Activated T-cell treated with anti-CD3 and anti-CD28 coated beads for 48 hours (primary cell): ENCODE measurements at regions not wholly inside any gene's neighbourhood (a gene's known extent, or its start where the extent isn't known, plus 50 kb on each side); places are given as distances from the start of the nearest gene placed in this dataset.
"Not testable (repeated sequence)": the region's sequence is repeated elsewhere in the genome, so short reads cannot be mapped to it uniquely, and the experiment has no call there.

ENCODE experiments used
- DNase-seq: peaks from one replicate; pipeline ENCODE4 v3.0.0-alpha.2; 2020; ENCODE audit warnings: low read depth

DNA sequence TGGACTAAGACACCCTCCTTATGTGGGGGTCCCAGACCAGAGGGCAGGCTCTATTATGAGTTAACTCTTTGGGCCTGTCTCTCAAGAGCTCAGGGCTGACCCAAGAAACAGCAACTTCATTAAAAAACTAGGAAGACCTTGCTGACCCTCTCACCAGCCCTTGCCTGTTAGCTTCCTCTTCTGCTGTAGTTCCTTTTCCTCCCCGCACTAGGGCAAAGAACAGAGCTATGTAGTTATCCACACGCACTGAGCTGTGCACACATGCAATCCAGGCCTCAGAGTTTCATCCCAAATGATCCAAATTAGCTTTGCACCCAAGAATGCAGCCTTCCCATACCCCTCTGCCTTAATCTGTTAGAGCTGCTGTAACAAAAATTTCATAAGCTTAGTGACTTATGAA, 539.6 kb upstream of the CADM1 start:
- no peak for DNase-seq

DNA sequence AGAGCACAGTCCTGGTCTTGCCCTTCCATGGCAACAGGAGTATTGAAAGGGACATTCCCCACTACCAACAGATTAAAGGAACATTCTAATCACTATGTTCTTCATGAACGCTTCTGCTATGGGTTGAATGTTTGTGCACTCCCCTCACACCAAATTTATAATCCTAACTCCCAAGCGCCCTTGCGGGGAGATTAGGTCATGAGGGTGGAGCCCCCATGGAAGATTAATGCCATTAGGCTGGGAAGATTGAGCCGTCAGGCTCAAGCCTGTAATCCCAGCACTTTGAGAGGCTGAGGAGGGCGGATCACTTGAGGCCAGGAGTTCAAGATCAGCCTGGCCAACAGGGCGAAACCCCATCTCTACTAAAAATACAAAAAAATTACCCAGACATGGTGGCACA, 538.8 kb upstream of the CADM1 start:
- not testable (repeated sequence) for DNase-seq

DNA sequence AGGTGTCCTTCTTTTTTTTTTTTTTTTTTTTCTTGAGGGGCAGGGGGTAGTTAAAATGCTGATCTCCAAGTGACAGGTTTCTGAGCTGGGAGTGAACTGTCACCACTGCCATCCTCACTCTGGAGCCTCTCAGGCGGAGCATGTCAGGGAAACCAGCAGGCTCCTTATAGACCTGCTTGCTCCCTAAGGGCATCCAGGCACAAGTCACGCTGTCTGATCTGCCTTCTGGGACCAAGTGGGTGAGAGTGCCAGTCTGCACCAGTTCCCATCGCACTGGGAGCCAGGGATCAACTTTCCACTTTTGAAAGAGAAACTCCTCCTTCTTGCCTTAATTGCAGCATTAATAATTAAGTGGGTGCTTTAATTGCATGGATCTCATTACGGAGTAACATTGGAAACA, 537.9 kb upstream of the CADM1 start:
- no peak for DNase-seq

DNA sequence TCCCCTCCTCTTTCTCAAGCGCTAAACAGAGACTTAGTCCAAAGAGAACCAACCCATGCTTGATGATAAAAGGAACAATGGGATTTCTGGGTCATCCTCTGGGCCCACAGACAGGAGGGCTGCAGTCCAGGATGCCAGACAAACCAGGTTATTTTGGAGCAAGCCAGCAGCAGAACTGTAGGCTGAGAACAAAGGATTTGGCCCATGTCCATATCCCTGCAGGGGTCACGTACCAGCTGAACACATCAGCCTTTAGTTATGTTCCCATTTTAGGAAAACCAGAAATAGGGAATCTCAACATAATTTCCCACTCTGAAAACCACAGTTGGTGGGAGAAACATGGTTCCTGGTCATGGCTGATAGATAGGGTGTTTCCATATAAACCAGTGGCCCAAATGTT, 533.6 kb upstream of the CADM1 start:
- DNase-seq, result no peak

DNA sequence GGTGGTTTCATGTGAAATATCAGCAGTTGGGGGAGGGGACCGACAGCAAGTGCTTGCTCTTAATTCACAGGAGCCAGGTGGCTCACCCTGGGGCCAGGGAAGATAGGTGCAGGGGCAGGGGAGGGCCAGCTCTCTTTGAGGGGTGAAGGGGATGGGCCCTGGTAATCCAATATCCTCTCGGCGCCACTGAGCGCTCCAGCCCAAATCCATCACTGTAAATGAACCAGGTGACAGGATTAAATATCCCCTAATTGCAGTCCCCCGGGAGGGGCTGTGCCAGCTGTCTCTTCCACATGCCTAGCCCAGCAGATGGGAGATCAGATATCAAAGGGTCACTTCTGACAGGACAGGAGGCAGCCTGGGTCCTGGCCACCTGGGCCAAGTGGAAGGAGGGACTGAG, 531.8 kb upstream of the CADM1 start:
- DNase-seq, result no peak

DNA sequence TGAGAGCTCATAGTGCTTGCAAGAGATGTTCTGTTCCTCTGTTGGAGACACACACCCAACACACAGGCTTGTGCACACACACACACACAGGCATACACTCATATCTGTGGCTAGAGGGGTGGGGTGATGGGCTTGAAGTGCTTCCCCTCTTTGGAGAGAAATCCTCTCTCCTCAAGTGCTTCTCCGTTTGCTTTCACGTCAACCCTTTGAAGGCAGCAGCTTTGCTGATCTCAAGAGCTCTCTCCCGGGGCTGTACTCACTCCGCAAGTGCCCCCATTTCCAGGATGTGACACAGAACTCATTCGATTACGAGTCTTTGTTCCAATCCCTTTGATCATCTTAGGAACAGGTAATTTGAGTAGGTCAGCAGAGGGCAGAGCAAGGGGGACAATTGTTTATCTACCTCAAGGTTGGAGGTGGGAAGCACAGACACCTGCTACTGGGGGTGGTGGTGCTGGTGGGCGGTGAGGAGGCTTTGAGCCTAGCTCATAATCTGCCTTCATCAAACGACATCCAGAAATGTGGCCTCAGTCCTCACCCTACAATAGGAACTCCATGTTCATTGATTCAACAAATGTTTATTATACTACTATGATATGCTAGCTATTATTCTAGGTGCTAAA, 529.8 kb upstream of the CADM1 start:
- no peak for DNase-seq

DNA sequence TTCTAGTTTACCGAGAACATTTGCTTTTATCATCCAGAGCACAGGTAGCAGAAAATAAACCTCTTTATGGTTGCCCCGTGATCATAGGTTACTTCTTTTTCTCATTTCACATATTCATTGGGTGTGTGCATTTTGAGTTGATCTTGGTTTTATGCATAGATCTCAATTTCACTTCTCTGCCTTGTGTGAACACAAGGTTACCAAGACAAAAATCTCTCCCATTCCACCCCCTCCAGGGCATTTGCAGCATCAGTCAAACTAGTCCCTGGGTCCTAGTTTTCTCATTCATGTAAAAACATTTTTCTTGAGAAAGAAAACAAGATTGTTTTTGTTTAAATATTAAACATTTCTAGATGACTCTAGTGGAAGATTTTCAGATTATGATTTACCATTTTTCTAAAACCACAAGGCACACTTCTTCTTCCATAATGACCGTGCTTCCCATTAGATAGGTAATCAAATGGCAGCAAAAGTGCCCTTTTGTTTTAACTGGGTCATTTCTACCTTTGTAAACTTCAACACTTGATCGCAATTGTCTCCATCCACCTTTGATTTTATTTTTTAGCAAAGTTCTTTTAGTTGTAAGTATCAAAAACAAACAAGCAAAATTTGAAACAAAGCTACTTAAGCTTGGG, 526.6 kb upstream of the CADM1 start:
- no peak for DNase-seq

DNA sequence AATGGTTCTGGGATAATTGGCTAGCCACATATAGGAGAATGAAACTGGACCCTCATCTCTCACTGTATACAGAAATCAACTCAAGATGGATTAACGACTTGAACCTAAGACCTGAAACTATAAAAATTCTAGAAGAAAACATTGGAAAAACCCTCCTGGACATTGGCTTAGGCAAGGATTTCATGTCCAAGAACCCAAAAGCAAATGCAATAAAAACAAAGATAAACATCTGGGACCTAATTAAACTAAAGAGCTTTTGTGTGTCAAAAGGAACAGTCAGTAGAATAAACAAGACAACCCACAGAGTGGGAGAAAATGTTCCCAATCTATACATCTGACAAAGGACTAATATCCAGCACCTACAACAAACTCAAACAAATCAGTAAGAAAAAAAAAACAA, 524.3 kb upstream of the CADM1 start:
- DNase-seq, result not testable (repeated sequence)

DNA sequence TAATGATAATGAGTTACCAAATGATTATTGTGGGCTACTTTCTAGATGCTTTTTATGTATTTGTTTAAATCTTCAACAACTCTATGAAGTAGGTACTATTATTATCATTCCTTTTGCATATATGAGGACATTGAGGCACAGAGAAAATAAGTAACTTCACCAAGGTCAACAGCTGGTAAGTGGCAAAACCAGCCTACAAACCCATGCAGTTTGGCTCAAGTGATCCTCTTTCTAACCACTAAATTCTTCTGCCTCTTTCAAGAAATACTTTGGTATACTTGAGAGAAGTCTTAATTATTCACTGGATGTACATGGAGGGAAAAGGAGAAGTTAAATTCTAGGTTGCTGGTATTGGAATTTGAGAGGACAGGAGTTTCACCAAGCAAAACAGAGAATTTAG, 495.2 kb upstream of the CADM1 start:
- DNase-seq, result no peak

DNA sequence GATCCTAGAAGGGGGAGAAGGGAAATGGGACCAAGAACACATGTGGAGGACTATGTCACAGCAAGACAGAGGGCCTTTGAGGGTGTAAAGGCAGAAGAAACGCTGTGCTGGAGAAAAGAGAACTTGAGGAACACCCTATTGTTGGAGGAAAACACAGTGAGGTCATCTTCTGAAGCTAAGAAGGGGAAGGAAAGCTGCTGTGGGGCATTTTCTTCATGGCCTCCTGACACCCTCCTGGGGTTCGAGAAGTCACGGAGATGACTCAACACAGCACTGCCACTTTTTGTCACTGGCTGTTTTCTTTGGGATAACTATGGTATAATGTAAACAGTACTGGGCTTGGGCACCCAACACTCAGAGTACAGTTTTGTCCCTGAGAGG, 492.6 kb upstream of the CADM1 start:
- no peak for DNase-seq

DNA sequence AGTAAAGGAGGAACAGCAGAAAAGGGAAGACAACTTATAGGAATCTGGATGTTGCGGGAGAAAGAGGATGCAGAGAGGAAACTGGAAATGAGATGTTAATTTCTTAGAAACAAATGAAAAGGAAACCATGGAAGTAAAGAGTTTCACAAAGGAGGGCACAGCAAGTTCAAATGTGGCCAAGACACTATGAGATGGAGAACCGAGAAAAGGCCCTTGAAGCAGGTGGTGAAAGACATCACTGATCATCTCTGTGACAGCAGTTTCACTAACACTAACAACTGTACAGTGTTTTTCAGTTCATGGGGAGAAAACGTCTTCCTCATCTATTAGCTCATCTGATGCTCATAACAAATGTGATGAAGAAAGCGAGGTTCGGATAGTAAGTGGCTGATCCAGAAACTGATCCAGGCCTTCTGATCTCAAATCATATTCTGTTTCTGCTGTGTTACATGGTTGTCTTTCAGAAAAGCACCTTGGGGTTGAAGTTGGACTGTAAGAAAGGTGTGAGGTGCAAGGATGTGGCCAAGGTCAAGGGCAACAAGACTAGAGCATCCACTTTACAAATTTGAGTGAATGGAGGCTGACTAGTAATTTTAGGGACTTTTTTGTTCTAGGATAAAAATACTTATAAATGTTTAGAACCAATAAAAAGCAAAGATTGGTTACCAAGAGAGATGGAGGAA, 492.1 kb upstream of the CADM1 start:
- DNase-seq, result no peak

DNA sequence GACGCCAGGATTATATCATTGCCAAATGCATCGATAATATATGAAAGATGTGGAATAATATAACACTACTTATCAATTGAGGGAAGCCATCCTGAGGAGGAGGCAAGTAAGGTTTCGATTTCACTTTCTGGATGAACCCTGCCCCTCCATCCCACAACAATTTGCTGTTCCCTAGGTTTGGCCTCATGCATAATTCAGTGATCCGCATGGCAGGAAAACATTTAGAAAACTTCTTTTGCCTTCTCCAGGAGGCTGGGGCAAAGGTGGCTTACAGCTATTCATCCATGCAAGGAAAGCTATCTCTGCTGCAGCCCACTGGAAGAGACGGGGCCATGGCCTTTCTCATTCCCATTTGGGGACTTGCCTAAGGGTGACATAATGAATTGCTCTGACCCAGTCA, 489.4 kb upstream of the CADM1 start:
- no peak for DNase-seq

DNA sequence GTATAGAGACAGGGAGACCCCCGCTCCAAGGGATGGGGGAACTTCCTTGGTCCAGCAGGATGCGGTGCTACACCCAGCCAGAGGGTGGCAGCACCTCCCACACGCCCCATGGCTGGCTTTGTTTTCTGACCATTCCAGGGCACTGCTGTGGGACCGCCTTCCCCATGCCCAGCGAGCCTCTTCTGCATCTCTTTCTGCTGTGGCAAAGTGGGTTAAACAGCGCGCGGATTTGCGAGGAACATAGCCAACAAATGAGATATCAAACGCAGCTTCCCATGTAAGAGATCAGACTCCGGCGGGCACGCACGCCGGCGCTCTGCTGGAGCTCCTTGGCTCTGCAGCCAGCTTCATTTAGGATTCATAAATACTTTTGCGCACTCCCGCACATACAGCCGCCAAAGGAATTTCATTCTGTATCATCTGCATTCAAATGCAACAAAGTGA, 485.8 kb upstream of the CADM1 start:
- DNase-seq, result no peak

DNA sequence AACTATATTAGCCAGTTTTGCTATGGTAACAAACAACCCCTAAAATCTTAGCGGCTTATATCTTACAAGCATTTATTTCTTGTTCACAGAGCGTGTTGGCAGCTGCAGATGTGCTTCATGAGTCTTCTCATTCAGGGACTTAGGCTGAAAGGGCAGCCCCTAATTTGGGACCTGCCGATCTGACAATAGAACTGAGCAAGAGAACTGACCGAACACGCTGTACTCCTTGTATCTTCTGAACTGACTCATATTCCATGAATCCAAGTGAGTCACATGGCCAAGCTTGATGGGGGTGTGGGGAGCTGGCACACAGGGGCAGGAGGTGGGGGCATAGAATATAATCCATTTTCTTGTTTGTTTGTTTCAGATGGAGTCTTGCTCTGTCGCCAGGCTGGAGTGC, 481.7 kb upstream of the CADM1 start:
- no peak for DNase-seq

DNA sequence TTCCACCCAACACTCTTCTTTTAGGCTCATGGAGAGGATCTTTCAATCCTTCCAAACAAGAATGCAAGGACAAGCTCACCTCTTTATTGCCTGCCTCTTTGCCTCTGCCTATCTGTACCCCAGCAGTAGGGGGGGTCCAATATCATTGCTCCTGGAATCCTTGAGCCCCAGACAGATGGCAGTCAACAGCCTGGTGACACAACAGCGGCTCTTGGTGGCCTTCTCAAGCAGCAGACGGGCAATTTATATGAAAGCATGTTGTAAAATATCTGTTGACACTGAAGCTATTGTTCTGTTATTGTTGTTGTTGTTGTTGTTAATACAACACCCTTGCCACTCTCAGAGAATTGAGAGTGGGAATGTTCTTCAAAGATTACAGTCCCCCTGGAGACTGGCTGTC, 480.0 kb upstream of the CADM1 start:
- DNase-seq, result no peak

DNA sequence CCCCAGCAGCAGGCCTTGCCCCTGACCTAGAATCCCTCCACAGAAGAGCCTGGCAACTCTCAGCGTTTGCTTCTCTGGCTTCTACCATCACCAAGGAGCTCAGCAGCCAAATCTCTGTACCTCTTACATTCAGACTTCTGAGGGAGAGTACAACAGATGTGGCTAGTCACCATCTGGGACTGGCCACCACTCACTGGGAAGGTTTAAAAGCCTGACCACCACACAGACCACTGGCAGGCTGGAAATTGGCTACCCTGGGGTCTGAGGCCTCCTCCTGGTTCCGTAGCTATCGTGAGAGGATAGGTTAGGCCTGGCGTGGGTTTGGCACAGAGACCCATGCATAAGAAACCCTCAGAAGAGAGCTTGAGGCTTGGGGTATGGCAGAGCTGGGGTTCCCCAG, 478.5 kb upstream of the CADM1 start:
- DNase-seq, result no peak

DNA sequence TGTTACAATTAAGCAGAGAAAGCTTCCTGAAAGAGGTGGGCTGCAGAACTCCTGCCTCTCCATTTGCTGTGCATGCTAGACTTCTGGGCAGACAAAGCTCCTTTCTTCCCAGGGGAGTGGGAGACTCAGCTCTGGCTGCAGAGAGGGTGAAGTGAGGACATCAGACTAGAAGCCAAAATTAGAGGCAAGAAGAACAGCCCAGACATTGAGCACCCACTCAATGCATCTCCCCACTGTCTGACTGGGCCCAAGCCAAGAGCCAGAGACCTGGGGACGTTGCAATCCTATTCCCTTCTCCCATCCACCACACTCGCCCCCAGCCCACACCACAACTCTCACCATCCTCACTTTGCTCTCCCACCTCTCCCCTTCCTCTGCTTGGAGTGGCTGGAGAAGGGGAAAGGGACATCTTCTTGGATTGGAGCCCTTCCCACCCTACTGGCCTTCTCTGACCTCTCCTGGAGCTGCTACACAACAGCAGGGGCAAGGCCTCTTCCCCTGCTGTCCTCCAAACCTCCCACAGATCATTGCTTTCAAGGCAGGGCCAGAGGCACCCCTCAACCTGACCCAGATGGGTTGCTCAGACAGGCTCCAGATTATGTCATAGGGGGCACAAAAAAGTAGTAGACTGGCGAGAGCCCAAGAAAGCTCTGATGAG, 477.7 kb upstream of the CADM1 start:
- no peak for DNase-seq

DNA sequence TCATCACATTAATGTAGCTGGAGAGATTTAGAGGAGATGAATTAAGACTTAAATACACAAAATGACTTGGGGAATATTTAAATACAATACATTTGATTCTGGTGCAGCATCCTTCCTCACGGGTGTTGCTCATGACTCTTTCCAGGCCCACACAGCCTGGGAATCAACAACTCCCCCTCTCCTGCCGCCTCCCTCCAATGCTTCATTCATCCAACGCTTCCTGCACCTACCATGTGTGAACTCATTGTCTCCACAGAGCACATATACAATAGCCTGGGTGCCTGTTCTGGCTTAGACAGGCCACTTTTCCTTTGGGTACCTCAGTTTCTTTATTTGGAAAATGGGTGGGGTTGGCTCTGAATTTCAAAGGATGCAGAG, 476.9 kb upstream of the CADM1 start:
- DNase-seq, result no peak

DNA sequence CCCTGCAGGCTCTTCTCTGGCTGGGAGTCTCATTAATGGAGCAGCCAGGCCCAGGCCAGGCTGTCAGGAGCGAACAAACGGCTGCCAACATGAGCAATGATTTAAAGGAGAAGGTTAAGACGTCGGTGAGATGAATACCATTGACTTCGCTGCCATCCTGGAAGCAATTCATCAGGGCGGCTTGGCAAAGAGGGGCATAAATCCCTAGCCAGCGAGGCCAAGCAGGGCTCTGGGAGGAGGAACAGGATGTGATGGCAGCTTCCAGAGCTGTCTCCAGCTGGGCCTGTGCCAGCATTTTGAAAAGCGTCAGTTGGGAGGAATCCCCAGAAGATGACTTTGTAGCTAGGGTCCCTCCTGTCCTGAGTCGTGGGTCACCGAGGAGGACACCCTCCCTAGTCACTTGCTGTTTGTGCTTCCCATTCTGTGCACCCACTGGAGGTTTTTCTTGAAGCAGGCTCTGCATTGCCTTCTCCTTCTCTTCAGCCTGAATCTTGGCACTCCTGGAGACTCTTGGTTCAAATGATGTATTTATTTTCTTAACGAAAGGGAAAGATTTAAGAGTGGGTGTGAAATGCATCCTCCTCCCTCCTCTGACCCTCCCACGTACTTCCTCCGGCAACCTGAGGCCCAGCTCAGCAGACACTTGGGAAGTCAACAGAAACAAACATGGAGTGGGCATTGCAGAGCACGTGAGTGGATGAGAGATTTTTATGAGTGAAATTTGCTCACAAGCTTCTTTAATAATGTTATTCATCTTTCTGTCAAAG, 476.3 kb upstream of the CADM1 start:
- DNase-seq, result no peak

DNA sequence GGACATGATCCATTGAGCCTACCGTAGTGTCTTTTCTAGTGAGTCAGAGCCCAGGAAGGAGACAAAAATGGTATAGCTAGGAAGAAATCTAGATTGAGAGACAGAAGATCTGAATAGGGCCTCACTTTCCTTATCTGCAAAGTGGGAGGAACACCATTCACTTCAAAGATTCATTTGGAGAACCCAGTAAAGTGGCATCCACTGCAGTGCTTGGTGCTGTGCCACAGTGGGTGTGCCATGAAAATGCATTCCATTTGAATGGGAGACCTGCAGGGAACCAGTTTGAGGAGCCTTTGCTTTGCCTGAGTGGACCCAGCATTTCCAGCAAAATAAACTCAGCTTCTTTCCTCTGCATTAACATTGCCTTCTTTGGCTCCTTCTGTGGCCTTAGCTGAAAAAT, 470.5 kb upstream of the CADM1 start:
- no peak for DNase-seq

DNA sequence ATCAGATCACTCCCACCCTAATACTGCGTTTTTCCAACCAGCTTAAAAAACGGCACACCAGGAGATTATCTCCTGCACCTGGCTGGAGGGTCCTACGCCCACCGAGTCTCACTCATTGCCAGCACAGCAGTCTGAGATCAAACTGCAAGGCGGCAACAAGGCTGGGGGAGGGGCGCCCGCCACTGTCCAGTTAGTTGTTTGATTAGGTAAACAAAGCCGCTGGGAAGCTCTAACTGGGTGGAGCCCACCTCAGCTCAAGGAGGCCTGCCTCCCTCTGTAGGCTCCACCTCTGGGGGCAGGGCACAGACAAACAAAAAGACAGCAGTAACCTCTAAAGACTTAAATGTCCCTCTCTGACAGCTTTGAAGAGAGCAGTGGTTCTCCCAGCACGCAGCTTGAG, 463.0 kb upstream of the CADM1 start:
- not testable (repeated sequence) for DNase-seq

DNA sequence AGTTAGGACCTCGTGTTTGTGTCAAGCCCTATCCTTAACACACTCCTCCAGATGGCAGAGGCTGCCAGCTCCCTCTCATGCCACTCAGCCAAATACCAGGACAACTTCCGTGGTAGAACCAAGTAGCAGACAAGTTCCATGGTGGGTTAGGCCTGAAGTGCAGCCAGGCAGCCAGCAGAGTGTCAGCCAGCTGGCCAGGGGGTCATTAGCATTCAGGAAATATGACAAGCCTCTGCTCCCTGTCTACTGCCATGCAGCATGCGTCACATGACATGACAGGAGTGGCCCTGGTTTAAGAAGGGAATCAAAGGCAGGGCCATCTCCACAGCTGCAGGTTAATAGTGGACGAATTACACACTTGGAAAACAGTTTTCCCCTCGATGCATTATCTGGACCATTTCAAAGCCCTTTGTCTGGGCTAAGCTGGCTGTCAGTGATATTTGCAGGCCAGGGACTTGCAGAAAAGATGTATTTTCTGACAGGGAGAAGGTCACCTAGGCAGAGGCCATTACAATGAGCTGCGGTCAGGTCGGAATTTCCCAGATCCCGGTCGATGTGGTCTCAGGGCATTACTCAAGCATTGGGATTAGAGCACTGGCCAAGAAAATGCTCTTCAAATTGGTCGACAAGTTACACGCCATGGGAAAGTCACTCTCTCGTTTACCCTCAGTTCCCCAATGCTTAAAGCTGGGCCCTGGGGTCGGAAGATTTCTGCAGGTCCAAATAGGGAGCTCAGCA, 461.7 kb upstream of the CADM1 start:
- no peak for DNase-seq
